DOHH2 (cell line): ENCODE measurements at regions not wholly inside any gene's neighbourhood (a gene's known extent, or its start where the extent isn't known, plus 50 kb on each side); places are given as distances from the start of the nearest gene placed in this dataset.

Experiments used
- H3F3A ChIP-seq: fragments of 200-600 bp; sonication (generic), shearing (Covaris generic); 2 replicates; pipeline ENCODE4 v1.6.0; 2016; ENCODE audit warnings: antibody characterized with exemption, mild to moderate bottlenecking; ENCODE audit not compliant: control insufficient read depth, insufficient read depth
- H3K27ac ChIP-seq: fragments of 200-600 bp; sonication (generic); 2 replicates; pipeline ENCODE4 v1.5.1; 2014; ENCODE audit warnings: low read depth, mild to moderate bottlenecking, low read length, moderate library complexity
- H3K27me3 ChIP-seq: fragments of 200-600 bp; sonication (generic); 2 replicates; pipeline ENCODE4 v1.6.1; 2014; ENCODE audit warnings: mild to moderate bottlenecking, low read length, mixed read lengths; ENCODE audit not compliant: control insufficient read depth
- H3K36me3 ChIP-seq: fragments of 200-600 bp; sonication (generic); 2 replicates; pipeline ENCODE4 v1.6.1; 2014; ENCODE audit warnings: mild to moderate bottlenecking, low read length, moderate library complexity, mixed read lengths; ENCODE audit not compliant: control insufficient read depth
- H3K4me1 ChIP-seq: fragments of 200-600 bp; sonication (generic); 2 replicates; pipeline ENCODE4 v1.6.1; 2014; ENCODE audit warnings: mild to moderate bottlenecking, low read length, mixed read lengths; ENCODE audit not compliant: control insufficient read depth
- H3K4me2 ChIP-seq: fragments of 200-600 bp; sonication (generic); 2 replicates; pipeline ENCODE4 v1.6.0; 2014; ENCODE audit warnings: mild to moderate bottlenecking, low read length, moderate library complexity
- H3K4me3 ChIP-seq: fragments of 200-600 bp; sonication (generic); 2 replicates; pipeline ENCODE4 v1.5.1; 2014; ENCODE audit warnings: mild to moderate bottlenecking, low read length, mixed read lengths
- H3K79me2 ChIP-seq: fragments of 200-600 bp; sonication (generic); 2 replicates; pipeline ENCODE4 v1.6.1; 2014; ENCODE audit warnings: mild to moderate bottlenecking, low read length, mixed read lengths; ENCODE audit not compliant: control insufficient read depth
- H3K9me2 ChIP-seq: fragments of 200-600 bp; sonication (generic); replicated peaks from 2 replicates; pipeline ENCODE4 v1.6.1; 2014; ENCODE audit warnings: mild to moderate bottlenecking, low read length, mixed read lengths; ENCODE audit not compliant: control insufficient read depth
- H3K9me3 ChIP-seq: fragments of 200-600 bp; sonication (generic); 2 replicates; pipeline ENCODE4 v1.6.1; 2014; ENCODE audit warnings: antibody characterized with exemption, low read length, mixed read lengths; ENCODE audit not compliant: control insufficient read depth, insufficient read depth
- H4K20me1 ChIP-seq: fragments of 200-600 bp; sonication (generic); 2 replicates; pipeline ENCODE4 v1.6.0; 2014; ENCODE audit warnings: low read depth, mild to moderate bottlenecking, antibody characterized with exemption, low read length, moderate library complexity; ENCODE audit not compliant: control insufficient read depth, insufficient read depth
- CTCF ChIP-seq: fragments of 200-600 bp; sonication (generic); IDR thresholded peaks from one replicate; pipeline ENCODE4 v1.5.1; 2014; ENCODE audit warnings: antibody characterized with exemption, mild to moderate bottlenecking, low read depth, low read length; ENCODE audit not compliant: poor library complexity, severe bottlenecking
- EZH2phosphoT487 ChIP-seq: fragments of 200-600 bp; sonication (generic); IDR thresholded peaks from 2 replicates; pipeline ENCODE4 v1.6.1; 2017; ENCODE audit warnings: borderline replicate concordance, mild to moderate bottlenecking, antibody characterized with exemption, low read length, moderate library complexity, mixed read lengths

DNA sequence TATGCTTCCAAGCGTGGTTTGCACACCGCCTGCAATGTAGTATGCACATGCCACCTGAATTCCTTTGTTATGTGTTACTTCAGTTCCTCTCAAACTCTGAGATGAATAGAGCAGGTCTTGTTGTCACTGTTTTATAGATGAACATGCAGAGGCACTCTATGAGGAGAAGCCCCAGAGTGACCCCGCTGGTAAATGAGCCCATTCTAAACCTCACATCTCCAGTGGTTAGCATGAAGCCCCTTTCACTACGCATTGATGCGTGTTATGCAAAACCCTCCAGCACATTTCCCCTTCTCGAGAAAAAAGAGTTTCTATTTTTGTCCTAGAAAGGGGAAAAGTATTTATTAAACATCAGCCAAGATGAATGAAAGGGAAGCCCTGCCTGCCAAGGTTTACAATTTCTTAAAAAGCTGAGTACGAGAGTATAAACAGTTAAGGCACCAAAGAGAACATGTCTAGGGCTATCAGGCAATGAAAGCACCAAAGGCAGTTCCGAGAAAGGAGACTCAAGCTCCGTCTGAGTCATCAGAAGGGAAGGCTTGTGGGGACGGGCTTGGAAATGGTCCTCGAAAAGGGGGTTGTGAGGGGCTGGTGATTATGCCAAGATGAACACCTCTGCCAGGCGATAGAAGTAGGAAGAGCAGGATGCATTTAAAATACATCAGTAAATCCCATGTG lies 58.7 kb upstream of the PFKP start:
- no peaks in the 10 kb centered on the region for H4K20me1 ChIP-seq
- peaks cover 11% of the 10 kb centered on the region for H3K4me1 ChIP-seq
- H3F3A ChIP-seq, result no peaks in the 10 kb centered on the region
- no peaks in the 10 kb centered on the region for H3K36me3 ChIP-seq
- H3K79me2 ChIP-seq, result no peaks in the 10 kb centered on the region
- no peak overlapping the region for H3K4me3 ChIP-seq
- peak overlapping the region; percentile 28 for H3K4me2 ChIP-seq
- no peak for TF ChIP-seq CTCF
- TF ChIP-seq EZH2phosphoT487, result no peak
- peaks cover 36% of the 10 kb centered on the region for H3K27me3 ChIP-seq
- no peaks in the 10 kb centered on the region for H3K9me2 ChIP-seq
- H3K27ac ChIP-seq, result no peak overlapping the region
- H3K9me3 ChIP-seq, result no peaks in the 10 kb centered on the region

DNA sequence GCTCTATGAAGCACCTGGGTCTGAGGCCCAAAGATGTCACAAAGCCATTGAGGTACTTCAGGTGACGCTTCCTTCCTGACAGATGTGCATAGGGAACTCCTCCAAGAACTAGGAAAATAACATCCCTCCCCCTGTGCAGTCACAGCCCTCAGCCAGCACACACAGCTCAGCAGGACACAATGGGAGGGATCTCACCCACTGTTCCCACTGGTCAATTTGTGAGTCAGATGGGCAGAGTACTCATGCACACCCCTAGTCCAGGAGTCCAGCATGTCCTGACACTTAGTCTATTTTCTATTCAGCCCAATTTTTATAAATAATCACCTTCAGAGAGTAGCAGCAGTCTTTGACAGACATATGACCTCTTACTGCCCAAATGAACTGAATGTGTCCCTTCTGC lies 60.7 kb upstream of the PFKP start:
- H3K9me3 ChIP-seq, result no peaks in the 10 kb centered on the region
- H3K36me3 ChIP-seq, result no peaks in the 10 kb centered on the region
- no peak overlapping the region for H3K27ac ChIP-seq
- no peaks in the 10 kb centered on the region for H3K79me2 ChIP-seq
- TF ChIP-seq CTCF (no peak), EZH2phosphoT487 (no peak)
- H3K4me3 ChIP-seq, result no peak overlapping the region
- no peaks in the 10 kb centered on the region for H4K20me1 ChIP-seq
- H3K27me3 ChIP-seq, result peaks cover 36% of the 10 kb centered on the region
- H3K4me1 ChIP-seq, result peaks cover 11% of the 10 kb centered on the region
- no peak overlapping the region for H3K4me2 ChIP-seq
- H3F3A ChIP-seq, result no peaks in the 10 kb centered on the region
- no peaks in the 10 kb centered on the region for H3K9me2 ChIP-seq

- no peaks in the 10 kb centered on the region for H3F3A ChIP-seq
- no peaks in the 10 kb centered on the region for H3K9me3 ChIP-seq
- H3K36me3 ChIP-seq, result no peaks in the 10 kb centered on the region
- H3K4me2 ChIP-seq, result no peak overlapping the region
- TF ChIP-seq CTCF, result no peak
- peaks cover 36% of the 10 kb centered on the region for H3K27me3 ChIP-seq
- H4K20me1 ChIP-seq, result no peaks in the 10 kb centered on the region
- no peak overlapping the region for H3K27ac ChIP-seq
- H3K9me2 ChIP-seq, result no peaks in the 10 kb centered on the region
- no peaks in the 10 kb centered on the region for H3K79me2 ChIP-seq
- H3K4me1 ChIP-seq, result peaks cover 11% of the 10 kb centered on the region
- no peak overlapping the region for H3K4me3 ChIP-seq
These were observed 61.3 kb upstream of the PFKP start for GRCh38 chr10:3006093-3006492.

- TF ChIP-seq EZH2phosphoT487, result no peak
- TF ChIP-seq CTCF, result no peak
- peaks cover 5% of the 10 kb centered on the region; the same call in 1 of the 2 replicates for H3K27me3 ChIP-seq
- no peak overlapping the region for H3K4me2 ChIP-seq
These were observed 65.0 kb upstream of the PFKP start for GRCh38 chr10:3002304-3002703.

More at GRCh38 chr10:3002304-3002703, 65.0 kb upstream of the PFKP start:
- no peaks in the 10 kb centered on the region for H3K9me3 ChIP-seq
- H4K20me1 ChIP-seq, result no peaks in the 10 kb centered on the region
- no peak overlapping the region for H3K4me3 ChIP-seq
- no peaks in the 10 kb centered on the region for H3K36me3 ChIP-seq
- no peaks in the 10 kb centered on the region for H3K79me2 ChIP-seq
- no peaks in the 10 kb centered on the region for H3F3A ChIP-seq
- H3K4me1 ChIP-seq, result no peaks in the 10 kb centered on the region
- H3K9me2 ChIP-seq, result no peaks in the 10 kb centered on the region
- H3K27ac ChIP-seq, result no peak overlapping the region
